ENCODE measurements at regions not wholly inside any gene's neighbourhood (a gene's known extent, or its start where the extent isn't known, plus 50 kb on each side); places are given as distances from the start of the nearest gene placed in this dataset.

DNA sequence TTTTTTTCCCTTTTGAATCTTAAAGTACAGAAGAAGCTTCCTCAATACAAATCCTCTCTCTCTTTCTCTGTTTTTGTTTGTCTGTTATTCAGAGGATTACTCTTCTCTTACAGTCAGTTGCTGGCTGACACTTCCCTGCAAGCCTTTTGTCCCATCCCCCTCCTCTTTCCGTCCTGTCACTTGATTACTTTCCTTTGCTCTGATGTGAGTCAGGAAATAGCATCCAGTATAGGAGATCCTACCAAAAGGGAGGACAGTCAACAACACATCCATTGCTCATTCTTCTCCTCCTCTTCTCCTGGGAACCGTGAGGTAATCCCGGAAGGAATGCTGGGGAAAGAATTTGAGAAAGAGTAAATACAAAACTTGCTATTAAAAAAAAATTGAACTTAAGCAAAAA is 79.3 kb upstream of the SCN7A start:
- H3K27ac Mint-ChIP-seq: no peak overlapping the region
- TF ChIP-seq CTCF (IDR thresholded peaks at IDR 0.05; ENCODE audit: unreplicated experiment): no peak
- no peak overlapping the region for H3K4me3 Mint-ChIP-seq (ENCODE audit: low read depth)
- H3K36me3 Mint-ChIP-seq (ENCODE audit: insufficient read depth): peaks cover 1% of the 10 kb centered on the region
- H3K27me3 Mint-ChIP-seq: no peaks in the 10 kb centered on the region
- peaks cover 4% of the 10 kb centered on the region for H3K9me3 Mint-ChIP-seq (ENCODE audit: low read depth)
- DNase-seq (ENCODE audit: low spot score, unreplicated experiment): no peak
- H3K4me1 Mint-ChIP-seq (ENCODE audit: low read depth): peaks cover 4% of the 10 kb centered on the region

GRCh38 chr2:166572937-166573336 is 78.9 kb upstream of the SCN7A start:
- Mint-ChIP-seq H3K9me3 (ENCODE audit: low read depth) (peaks cover under 1% of the 10 kb centered on the region), H3K4me1 (ENCODE audit: low read depth) (peaks cover 8% of the 10 kb centered on the region), H3K27me3 (no peaks in the 10 kb centered on the region), H3K4me3 (ENCODE audit: low read depth) (no peak overlapping the region), H3K27ac (no peak overlapping the region), H3K36me3 (ENCODE audit: insufficient read depth) (peaks cover 1% of the 10 kb centered on the region)
- no peak for DNase-seq (ENCODE audit: low spot score, unreplicated experiment)
- no peak for TF ChIP-seq CTCF (IDR thresholded peaks at IDR 0.05; ENCODE audit: unreplicated experiment)

DNA sequence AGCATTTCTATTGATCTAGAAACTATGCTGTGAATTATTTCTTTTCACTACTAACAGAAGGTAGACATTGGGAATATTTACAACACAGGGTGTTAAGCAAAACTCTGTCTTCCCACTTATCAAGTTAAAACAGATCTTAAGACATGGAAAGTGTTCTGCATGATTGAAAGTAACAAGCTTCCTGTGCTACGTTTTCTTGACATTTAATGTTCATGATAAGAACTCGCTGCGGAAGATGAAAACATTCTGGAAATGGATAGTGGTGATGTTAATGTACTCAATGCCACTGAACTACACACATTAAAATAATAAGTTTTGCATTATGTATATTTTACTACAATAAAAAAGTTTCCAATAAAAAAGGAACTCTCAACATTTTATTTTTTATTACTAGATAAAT is 74.4 kb upstream of the SCN7A start:
- DNase-seq (ENCODE audit: low spot score, unreplicated experiment): no peak
- Mint-ChIP-seq H3K9me3 (ENCODE audit: low read depth) (no peaks in the 10 kb centered on the region), H3K27me3 (no peaks in the 10 kb centered on the region), H3K4me3 (ENCODE audit: low read depth) (no peak overlapping the region), H3K36me3 (ENCODE audit: insufficient read depth) (no peaks in the 10 kb centered on the region), H3K27ac (no peak overlapping the region), H3K4me1 (ENCODE audit: low read depth) (peaks cover 7% of the 10 kb centered on the region)
- no peak for TF ChIP-seq CTCF (IDR thresholded peaks at IDR 0.05; ENCODE audit: unreplicated experiment)

DNA sequence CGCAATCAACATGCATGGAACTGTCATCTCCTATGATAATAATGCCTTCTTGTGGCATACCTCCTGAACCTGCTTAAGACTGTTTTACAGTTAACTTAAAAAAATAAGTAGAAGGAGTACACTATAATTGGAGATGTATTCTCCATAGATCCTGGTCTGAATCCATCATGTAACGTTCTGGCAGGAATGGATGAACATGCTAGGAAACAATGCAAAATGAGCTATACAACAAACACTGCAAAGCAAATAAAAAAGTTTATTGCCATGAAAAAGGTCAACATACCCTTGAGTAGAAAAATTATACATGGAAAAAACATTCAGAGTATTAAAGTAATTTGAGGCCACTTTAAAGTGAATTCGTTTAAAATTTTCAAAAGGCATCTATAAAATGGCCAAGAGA is 71.5 kb upstream of the SCN7A start:
- Mint-ChIP-seq H3K36me3 (ENCODE audit: insufficient read depth) (no peaks in the 10 kb centered on the region), H3K9me3 (ENCODE audit: low read depth) (no peaks in the 10 kb centered on the region), H3K4me3 (ENCODE audit: low read depth) (no peak overlapping the region), H3K27me3 (no peaks in the 10 kb centered on the region), H3K27ac (no peak overlapping the region), H3K4me1 (ENCODE audit: low read depth) (peaks cover 6% of the 10 kb centered on the region)
- DNase-seq (ENCODE audit: low spot score, unreplicated experiment): no peak
- no peak for TF ChIP-seq CTCF (IDR thresholded peaks at IDR 0.05; ENCODE audit: unreplicated experiment)

GRCh38 chr2:166563894-166564293 is 69.8 kb upstream of the SCN7A start:
- Mint-ChIP-seq H3K4me3 (ENCODE audit: low read depth) (no peak overlapping the region), H3K36me3 (ENCODE audit: insufficient read depth) (no peaks in the 10 kb centered on the region), H3K27ac (no peak overlapping the region), H3K9me3 (ENCODE audit: low read depth) (no peaks in the 10 kb centered on the region), H3K4me1 (ENCODE audit: low read depth) (peaks cover 6% of the 10 kb centered on the region), H3K27me3 (no peaks in the 10 kb centered on the region)
- TF ChIP-seq CTCF (IDR thresholded peaks at IDR 0.05; ENCODE audit: unreplicated experiment): no peak
- no peak for DNase-seq (ENCODE audit: low spot score, unreplicated experiment)

Data from progenitor cell of endocrine pancreas (in vitro differentiated cells).